Stimulated activated CD8-positive, alpha-beta memory T cell treated with anti-CD3 and anti-CD28 coated beads, Interleukin-4, amount 100 ng/mL, for 1 hour (primary cell): ENCODE measurements at regions not wholly inside any gene's neighbourhood (a gene's known extent, or its start where the extent isn't known, plus 50 kb on each side); places are given as distances from the start of the nearest gene placed in this dataset.
A peak's percentile ranks its signal among the peaks of the same experiment; 100 is the strongest.
"Not testable (repeated sequence)": the region's sequence is repeated elsewhere in the genome, so short reads cannot be mapped to it uniquely, and the experiment has no call there.

ENCODE experiments used
- DNase-seq, 2 donors: peaks; one replicate each; pipeline ENCODE4 v3.0.0-alpha.2; 2020; ENCODE audit warnings: low read depth in 2 of 2, low spot score in 1 of 2

DNA sequence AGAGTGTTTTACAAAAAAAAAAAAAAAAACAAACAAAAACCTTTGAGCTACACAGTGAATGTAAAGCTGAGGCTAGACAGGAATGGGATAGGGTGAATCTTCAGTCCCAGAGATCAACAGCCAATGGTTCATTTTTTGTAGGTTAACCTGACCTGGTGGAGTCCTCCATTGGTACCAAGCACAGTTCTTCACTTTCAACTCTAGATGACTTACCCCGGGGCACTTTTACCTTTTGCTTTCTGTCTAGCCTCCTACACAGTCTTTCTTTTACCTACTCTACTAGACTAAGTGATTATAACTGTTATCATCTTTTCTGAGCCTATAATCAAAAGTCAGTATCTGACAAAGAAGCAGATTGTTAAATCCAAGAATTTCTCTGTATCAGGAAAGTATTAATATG lies 50.9 kb downstream of the ANXA2R start:
- DNase-seq: no peak

DNA sequence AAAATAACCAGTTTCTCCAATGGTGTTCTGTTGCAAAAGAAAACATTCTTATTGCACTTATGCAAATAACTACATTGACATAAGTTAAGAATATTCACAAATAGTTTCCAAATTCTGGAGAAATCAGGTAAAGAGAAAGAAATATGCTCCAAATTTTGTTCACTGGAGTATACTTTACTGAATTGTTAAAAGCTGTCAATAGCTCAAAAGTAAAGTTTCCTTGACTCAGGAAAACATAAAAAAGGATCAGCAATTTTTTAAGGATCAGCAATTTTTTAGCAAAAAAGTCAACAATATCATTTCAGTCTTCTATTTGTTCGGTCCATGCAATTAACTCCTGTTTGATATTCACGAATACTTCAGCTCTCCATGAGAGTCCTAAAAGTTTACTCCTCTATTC lies 51.6 kb downstream of the ANXA2R start:
- DNase-seq: no peak

DNA sequence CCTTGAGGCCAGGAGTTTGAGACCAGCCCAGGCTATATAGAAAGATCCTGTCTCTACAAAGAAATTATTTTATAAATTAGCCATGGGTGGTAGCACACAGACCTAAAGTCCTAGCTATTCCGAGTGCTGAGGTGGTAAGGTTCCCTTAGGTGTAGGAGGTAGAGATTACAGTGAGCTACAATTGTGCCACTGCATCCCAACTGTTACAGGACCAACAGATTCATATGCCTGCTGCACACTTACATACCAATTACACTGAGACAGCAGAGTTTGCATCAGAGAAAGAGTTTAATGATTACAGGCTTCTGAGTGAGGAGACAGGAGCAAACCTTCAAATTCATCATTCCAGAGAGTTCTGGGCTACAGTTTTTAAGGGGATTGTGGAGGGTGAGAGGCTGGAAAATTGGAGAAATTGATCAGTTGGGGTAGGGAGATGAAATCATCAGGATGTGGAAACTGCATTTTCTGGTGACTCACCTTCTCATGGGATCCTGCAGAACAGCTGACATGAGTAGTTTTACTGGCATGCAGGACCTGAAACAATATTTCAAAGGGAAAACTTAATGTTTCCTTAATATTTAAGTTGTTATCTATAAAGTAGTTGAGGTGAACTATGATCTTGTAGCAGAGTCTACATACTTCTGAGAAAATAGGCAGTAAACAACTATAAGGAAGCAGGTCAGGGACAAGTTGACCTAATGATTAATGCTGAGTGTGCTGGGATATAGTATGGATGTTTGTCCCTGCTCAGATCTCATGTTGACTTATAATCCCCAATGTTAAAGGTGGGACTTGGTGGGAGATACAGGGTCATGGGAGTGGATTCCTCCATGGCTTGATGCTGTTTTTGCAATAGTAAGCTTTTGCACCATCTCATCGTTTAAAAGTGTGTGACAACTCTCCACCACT lies 54.7 kb downstream of the ANXA2R start:
- no peak for DNase-seq

DNA sequence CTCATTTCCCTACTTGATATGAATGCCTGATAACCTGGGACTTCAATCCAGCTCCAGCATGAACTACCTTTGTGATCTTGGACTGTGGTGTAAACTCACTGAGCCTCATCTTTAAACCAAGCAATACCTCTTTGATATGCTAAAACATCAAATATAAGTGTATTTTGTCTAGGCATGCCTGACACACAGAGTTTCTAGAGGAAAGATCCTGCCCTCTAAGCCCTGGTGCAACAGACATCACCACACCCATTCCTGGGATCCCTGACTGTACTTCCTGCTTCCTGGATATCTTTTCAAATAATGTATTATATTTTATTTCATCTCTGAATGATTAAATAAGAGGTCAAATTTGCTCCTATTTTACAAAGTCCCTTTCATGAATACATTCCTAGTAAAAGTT lies 55.8 kb downstream of the ANXA2R start:
- DNase-seq: no peak

DNA sequence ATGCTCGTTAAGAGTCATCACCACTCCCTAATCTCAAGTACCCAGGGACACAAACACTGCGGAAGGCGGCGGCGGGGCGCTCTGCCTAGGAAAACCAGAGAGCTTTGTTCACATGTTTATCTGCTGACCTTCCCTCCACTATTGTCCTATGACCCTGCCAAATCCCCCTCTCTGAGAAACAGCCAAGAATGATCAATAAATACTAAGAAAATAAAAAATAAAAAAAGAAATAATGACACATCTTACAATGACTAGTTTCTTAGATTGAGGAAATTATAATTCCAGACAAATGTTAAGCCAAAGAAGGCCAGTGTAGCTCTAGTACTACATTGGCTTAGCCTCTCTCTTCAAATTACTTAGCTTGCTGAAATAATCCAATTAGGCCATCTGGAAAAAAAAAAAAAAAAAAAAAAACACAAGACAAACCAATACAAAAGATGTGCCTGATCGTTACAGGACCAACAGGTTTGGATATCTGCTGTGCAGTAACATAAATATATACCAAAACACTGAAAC lies 58.0 kb downstream of the ANXA2R start:
- DNase-seq: no peak

DNA sequence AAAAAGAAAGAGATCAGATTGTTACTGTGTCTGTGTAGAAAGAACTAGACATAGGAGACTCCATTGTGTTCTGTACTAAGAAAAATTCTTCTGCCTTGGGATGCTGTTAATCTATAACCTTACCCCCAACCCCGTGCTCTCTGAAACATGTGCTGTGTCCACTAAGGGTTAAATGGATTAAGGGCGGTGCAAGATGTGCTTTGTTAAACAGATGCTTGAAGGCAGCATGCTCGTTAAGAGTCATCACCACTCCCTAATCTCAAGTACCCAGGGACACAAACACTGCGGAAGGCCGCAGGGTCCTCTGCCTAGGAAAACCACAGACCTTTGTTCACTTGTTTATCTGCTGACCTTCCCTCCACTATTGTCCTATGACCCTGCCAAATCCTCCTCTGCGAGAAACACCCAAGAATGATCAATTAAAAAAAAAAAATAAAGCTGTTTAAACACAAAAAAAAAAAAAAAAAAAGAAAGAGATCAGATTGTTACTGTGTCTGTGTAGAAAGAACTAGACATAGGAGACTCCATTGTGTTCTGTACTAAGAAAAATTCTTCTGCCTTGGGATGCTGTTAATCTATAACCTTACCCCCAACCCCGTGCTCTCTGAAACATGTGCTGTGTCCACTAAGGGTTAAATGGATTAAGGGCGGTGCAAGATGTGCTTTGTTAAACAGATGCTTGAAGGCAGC lies 58.6 kb downstream of the ANXA2R start:
- not testable (repeated sequence) for DNase-seq

DNA sequence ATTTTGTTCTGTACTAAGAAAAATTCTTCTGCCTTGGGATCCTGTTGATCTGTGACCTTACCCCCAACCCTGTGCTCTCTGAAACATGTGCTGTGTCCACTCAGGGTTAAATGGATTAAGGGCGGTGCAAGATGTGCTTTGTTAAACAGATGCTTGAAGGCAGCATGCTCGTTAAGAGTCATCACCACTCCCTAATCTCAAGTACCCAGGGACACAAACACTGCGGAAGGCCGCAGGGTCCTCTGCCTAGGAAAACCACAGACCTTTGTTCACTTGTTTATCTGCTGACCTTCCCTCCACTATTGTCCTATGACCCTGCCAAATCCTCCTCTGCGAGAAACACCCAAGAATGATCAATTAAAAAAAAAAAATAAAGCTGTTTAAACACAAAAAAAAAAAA lies 59.1 kb downstream of the ANXA2R start:
- DNase-seq: not testable (repeated sequence)

DNA sequence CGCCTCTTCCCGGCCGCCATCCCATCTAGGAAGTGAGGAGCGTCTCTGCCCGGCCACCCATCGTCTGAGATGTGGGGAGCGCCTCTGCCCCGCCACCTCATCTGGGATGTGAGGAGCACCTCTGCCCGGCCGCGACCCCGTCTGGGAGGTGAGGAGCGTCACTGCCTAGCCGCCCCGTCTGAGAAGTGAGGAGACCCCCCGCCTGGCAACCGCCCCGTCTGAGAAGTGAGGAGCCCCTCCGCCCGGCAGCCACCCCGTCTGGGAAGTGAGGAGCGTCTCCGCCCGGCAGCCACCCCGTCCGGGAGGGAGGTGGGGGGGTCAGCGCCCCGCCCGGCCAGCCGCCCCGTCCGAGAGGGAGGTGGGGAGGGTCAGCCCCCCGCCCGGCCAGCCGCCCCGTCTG lies 59.7 kb downstream of the ANXA2R start:
- not testable (repeated sequence) for DNase-seq

DNA sequence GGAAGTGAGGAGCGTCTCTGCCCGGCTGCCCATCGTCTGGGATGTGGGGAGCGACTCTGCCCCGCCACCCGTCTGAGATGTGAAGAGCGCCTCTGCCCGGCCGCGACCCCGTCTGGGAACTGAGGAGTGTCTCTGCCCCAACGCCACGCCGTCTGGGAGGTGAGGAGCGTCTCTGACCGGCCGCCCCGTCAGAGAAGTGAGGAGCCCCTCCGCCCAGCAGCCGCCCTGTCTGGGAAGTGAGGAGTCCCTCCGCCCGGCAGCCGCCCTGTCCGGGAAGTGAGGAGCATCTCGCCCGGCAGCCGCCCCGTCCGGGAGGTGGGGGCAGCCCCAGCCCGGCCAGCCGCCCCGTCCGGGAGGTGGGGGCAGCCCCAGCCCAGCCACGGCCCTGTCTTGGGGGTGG lies 60.9 kb downstream of the ANXA2R start:
- DNase-seq: not testable (repeated sequence)

DNA sequence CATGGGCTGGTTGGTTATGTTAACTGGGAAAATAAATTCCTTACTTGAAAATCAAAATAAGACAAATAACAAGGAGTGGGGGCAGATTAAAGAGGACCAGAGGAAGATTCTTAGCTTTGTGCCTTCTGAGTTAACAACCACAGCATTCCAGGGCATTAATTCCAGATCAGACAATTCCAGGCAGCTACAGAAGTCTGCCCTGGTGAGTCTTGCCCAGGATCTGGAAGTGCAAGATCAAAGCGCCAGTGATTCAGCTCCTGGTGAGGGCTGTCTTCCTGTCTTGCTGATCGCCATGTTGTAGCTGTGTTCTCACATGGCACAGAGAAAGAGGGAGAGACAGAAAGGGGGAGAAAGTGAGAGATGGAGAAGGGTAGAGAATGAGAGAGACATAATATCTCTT lies 65.6 kb downstream of the ANXA2R start:
- DNase-seq: no peak

DNA sequence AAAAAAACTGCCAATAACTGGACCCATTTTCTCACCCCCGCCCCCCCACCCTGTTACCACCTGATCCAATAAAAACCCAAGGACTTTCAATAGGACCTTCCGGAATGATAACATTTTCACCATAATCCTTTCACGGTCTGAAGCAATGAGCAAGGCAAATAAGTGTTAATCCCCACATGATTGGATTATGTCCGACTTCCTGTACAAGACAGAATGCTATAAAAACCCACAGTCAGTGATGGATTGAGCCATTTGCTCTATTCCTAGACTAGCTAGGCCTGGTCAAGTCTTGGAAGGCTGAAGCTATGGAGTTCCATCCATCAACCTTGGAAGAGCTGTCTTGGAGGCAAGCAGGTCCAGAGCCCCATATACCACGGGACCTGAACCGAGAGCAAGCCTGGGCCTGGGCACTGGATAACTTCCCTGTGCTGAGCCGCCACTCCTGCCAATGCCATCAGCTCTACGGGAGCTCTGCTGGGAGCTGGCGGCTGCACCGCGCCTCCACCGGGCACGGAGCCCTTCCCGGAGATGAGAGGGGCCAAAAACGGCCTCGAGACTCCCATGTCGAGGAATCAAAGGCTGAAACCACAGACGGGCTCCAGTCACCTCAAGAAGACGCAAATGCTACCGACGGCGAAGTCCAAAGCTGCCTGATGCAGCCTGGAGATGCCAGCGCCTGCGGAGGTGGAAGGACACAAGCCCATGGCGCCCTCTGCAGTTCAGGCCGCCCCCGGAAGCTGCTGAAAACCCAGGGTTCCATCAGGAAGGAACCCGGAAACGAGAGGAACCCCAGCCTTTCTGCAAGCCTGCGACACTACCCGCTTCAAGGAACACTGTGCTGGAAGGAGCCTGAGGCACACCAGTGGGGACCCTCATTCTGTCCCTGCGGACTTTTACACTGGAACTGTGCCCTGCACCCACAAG lies 69.2 kb downstream of the ANXA2R start:
- no peak for DNase-seq

DNA sequence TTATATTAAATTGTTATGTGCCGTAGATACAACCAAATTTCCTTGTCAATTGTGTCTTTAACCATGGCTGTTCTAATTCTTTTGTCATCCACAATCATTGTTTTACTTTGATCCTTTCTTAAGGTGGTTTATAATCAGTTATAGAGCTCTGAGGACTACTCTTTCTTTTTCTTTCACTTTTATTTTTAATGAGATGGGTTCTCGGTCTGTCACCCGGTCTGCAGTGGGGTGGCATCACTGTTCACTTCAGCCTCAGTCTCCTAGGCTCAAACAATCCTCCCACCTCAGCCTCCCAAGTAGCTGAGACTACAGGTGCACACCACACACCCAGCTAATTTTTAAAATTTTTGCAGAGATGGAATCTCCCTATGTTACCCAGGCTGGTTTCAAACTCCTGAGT lies 74.2 kb downstream of the ANXA2R start:
- DNase-seq: no peak

DNA sequence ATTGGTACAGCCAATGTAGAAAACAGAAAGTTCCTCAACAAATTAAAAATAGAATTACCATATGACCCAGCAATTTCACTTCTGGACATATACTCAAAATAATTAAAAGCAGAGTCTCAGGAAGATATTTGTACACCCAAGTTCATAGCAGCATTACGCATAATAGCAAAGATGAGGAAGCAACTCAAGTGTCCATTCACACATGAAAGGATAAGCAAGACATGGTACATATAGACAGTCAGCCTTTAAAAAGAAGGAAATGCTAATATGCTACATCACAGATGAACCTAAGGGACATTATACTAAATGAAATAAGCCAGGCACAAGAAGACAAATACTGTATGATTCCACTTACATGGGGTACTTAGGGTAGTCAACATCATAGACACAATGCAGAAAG lies 76.7 kb downstream of the ANXA2R start:
- DNase-seq: no peak

DNA sequence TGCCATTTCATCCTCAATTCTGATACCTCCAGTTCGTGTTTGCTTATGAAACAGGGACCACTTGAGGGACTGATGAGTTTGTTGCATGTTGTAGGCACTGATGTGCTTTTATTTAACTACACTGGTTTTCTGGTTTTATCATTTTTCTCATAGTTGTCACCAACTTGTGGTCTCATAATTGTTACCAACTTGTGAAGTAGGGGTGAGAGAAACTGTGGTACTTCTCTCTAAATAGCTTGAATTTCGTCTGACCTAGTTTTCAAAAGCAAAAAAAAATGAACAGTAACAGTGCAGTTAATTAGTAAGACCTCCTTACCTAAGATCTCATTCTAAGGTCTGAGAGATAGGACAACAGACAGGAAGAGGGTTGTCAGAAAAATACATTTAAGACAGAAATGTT lies 78.0 kb downstream of the ANXA2R start:
- DNase-seq: no peak

DNA sequence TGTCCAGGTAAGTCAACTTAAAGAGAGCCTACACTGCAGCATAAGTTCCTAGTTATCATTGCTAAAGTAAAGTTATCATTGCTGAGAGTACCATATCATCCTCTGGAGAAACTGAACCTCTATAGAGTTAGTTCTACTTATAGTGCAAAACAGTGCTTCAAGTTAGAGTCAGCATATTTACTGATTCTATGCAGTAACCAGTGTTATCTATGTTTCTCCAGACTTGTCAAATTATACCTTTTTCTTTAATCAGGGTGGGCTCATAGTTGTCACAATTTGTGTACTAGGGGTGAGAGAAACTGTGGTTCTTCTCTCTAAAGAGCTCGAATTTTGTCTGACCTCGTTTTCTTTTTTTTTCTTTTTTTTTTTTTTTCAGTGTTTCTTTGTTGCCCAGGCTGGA lies 79.6 kb downstream of the ANXA2R start:
- DNase-seq: no peak

DNA sequence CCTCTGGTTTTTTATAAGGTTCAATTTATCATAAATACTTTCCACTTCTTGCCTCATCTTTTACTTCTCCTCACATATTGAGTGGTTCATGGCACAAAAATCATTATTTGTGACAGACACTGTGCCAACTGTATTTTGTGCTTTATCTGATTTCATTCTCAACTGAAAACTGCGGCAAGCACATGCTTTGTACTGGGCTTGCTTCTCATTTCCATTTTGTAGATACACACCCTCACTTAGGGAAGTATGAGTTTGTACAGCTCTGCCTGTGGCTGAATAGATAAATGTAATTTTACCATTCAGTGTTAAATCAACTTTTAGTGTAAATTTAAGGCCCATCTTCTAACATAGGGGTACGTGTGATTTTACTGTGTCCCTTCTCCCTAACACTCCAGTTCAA lies 83.6 kb downstream of the ANXA2R start:
- no peak for DNase-seq

DNA sequence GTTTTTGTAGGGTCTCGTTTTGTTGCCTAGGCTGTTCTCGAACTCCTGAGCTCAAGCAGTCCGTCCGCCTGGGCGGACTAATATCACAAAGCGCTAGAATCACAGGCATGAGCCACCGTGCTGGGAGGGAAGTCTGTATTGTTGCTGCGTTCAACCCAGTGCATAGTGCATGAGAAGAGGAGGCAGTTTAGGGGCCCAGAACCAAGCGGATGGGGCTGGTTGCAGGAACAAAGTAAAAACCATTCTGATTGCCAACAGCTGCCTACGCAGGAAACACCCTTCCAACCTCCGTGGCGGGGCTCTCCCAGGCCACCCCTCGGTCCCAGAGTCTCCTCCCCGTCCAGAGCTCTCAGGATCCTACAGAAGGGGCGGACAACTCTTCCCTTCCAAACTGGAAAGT lies 87.1 kb downstream of the ANXA2R start:
- DNase-seq: no peak

DNA sequence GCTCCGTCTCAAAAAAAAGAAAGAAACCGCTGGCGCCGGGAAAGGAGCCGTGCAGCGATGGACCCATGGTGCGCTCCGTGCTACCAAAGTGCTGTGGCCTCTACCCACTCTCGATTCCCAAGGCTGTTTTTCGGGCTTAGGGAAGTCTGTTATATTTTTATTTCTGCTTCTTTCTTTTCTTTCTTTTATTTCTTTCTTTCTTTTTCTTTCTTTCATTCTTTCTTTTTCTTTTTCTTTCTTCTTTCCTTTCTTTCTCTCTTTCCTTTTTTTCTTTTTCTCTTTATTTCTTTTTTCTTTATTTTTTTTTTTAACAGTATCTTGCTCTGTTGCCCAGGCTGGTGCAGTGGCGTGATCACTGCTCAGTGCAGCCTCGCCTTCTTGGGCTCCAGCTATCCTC lies 87.5 kb downstream of the ANXA2R start:
- DNase-seq: no peak

DNA sequence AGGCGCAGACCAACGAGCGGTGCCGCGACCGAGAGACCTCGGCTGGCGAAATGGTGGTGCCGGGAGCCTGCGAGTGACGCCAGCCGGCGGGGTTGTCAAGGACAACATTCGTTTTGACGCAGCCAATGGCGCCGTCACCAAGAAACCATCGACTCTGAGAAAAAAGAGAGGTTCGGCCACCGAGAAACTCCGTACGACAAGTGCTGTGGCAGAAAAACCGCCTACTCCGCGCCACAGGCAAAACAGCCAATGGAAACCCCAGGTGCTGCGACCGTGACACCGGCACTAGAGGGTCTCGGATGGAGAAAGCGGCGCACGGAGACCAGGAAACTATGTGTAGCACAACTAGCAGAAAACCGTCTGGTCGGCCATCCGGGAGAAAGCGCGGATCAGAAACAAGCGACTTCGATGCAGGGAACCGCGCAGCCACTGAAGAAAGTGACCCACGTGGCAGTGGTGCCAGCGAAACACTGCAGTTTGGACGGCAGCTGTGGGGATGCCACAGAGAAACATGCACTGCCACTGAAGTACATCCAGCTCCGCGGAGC lies 88.8 kb downstream of the ANXA2R start:
- DNase-seq: peak; percentile 37 to 46

DNA sequence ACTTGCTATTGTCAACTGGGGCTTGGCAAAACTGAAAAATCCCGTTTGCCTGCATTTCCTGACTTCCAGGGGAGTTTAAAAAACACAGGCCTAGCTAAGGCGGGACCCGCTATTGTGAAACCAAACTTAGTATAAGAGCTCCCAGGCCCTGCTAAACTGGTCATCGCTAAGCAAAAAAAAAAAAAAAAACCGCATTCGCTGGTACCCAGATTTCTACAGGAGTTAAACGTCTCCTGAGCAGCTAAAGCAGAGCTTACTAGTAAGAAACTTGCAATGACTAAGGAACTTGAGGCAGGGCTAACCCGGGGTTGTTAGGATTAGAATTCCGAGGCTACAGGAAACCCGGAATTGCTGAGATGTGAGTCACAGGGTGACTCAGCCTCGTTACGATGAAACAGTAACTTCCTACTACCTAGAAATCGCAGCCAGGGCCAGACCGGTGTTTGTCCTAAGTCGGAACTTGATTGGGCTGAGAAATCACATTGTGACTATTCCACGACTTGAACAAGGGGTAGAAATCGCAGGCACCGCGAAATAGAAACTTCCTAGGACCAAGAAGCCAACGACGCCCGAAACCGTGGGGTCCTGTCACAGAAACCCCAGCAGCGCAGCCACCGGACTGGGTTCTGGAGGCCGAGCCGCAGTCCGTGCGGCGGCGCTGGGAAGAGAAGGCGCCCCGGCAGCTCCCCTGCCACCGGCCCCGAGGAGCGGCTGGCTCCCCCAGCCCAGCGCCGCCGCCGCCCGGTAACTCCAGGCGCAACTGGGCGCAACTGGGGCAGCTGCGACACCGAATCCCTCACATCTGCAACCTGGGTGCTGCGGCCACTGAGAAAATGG lies 89.4 kb downstream of the ANXA2R start:
- peak; percentile 30 to 35 for DNase-seq
